ENCODE measurements at regions not wholly inside any gene's neighbourhood (a gene's known extent, or its start where the extent isn't known, plus 50 kb on each side); places are given as distances from the start of the nearest gene placed in this dataset.
"Not testable (repeated sequence)": the region's sequence is repeated elsewhere in the genome, so short reads cannot be mapped to it uniquely, and the experiment has no call there.

GRCh38 chr3:151555523-151555922 lies 94.7 kb upstream of the IGSF10 start:
- no peak for DNase-seq (ENCODE audit: low read depth in 2 of 2)

GRCh38 chr3:151553888-151554287 lies 93.0 kb upstream of the IGSF10 start:
- DNase-seq (ENCODE audit: low read depth in 2 of 2) = no peak

- no peak for DNase-seq (ENCODE audit: low read depth in 2 of 2)
Observed at GRCh38 chr3:151552589-151552988, 91.7 kb upstream of the IGSF10 start.

- DNase-seq (ENCODE audit: low read depth in 2 of 2) = no peak
Observed at GRCh38 chr3:151550642-151551041, 89.8 kb upstream of the IGSF10 start.

GRCh38 chr3:151550025-151550618 lies 89.3 kb upstream of the IGSF10 start:
- no peak for DNase-seq (ENCODE audit: low read depth in 2 of 2)

GRCh38 chr3:151548195-151548594 lies 87.3 kb upstream of the IGSF10 start:
- DNase-seq (ENCODE audit: low read depth in 2 of 2) = no peak

GRCh38 chr3:151544164-151544548 lies 83.3 kb upstream of the IGSF10 start:
- DNase-seq (ENCODE audit: low read depth in 2 of 2) = no peak

GRCh38 chr3:151541178-151541577 lies 80.3 kb upstream of the IGSF10 start:
- no peak for DNase-seq (ENCODE audit: low read depth in 2 of 2)

- no peak for DNase-seq (ENCODE audit: low read depth in 2 of 2)
Observed at GRCh38 chr3:151539599-151539998, 78.7 kb upstream of the IGSF10 start.

GRCh38 chr3:151538456-151539393 lies 77.9 kb upstream of the IGSF10 start:
- DNase-seq (ENCODE audit: low read depth in 2 of 2) = peak in 1 of 2 experiments; percentile 15

- DNase-seq (ENCODE audit: low read depth in 2 of 2) = peak; percentile 67 to 68
Observed at GRCh38 chr3:151537726-151538125, 76.9 kb upstream of the IGSF10 start.

GRCh38 chr3:151526757-151527156 lies 65.9 kb upstream of the IGSF10 start:
- no peak for DNase-seq (ENCODE audit: low read depth in 2 of 2)

- DNase-seq (ENCODE audit: low read depth in 2 of 2) = no peak
Observed at GRCh38 chr3:151520105-151520504, 59.2 kb upstream of the IGSF10 start.

GRCh38 chr3:151511433-151511832 lies 50.6 kb upstream of the IGSF10 start:
- DNase-seq (ENCODE audit: low read depth in 2 of 2) = not testable (repeated sequence)
